ENCODE measurements at regions not wholly inside any gene's neighbourhood (a gene's known extent, or its start where the extent isn't known, plus 50 kb on each side); places are given as distances from the start of the nearest gene placed in this dataset.

DNA sequence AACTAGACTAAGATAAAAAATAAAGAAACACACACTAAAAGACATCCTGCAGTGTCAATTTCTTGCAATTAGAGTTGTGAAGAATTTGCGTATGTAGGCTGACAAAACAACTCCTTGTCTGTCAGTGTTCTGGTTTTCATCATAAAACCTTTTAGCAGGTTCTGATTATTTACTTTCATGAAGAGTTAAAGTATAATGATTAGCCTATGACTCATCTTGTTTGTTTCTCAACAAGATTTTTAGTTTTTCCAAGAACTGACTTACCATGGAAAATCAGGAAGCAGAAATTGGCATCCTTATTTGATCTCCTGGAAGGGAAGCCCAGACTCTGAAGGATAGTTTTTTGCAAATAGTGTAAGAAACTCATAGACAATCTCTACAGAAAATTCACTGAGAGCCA is 848.7 kb upstream of the PCDH9 start:
- TF ChIP-seq RARB (CRISPR knock-in tag; IDR thresholded peaks at IDR 0.05) = no peak
- no peak for TF ChIP-seq ARNTL (CRISPR knock-in tag; IDR thresholded peaks at IDR 0.05; ENCODE audit: borderline replicate concordance, low read depth)
- TF ChIP-seq CSDC2 (CRISPR knock-in tag; IDR thresholded peaks at IDR 0.05) = no peak
- TF ChIP-seq, protein P1, sequence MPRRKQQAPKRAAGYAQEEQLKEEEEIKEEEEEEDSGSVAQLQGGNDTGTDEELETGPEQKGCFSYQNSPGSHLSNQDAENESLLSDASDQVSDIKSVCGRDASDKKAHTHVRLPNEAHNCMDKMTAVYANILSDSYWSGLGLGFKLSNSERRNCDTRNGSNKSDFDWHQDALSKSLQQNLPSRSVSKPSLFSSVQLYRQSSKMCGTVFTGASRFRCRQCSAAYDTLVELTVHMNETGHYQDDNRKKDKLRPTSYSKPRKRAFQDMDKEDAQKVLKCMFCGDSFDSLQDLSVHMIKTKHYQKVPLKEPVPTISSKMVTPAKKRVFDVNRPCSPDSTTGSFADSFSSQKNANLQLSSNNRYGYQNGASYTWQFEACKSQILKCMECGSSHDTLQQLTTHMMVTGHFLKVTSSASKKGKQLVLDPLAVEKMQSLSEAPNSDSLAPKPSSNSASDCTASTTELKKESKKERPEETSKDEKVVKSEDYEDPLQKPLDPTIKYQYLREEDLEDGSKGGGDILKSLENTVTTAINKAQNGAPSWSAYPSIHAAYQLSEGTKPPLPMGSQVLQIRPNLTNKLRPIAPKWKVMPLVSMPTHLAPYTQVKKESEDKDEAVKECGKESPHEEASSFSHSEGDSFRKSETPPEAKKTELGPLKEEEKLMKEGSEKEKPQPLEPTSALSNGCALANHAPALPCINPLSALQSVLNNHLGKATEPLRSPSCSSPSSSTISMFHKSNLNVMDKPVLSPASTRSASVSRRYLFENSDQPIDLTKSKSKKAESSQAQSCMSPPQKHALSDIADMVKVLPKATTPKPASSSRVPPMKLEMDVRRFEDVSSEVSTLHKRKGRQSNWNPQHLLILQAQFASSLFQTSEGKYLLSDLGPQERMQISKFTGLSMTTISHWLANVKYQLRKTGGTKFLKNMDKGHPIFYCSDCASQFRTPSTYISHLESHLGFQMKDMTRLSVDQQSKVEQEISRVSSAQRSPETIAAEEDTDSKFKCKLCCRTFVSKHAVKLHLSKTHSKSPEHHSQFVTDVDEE (CRISPR knock-in tag; IDR thresholded peaks at IDR 0.05) = no peak
- TF ChIP-seq, protein P2, sequence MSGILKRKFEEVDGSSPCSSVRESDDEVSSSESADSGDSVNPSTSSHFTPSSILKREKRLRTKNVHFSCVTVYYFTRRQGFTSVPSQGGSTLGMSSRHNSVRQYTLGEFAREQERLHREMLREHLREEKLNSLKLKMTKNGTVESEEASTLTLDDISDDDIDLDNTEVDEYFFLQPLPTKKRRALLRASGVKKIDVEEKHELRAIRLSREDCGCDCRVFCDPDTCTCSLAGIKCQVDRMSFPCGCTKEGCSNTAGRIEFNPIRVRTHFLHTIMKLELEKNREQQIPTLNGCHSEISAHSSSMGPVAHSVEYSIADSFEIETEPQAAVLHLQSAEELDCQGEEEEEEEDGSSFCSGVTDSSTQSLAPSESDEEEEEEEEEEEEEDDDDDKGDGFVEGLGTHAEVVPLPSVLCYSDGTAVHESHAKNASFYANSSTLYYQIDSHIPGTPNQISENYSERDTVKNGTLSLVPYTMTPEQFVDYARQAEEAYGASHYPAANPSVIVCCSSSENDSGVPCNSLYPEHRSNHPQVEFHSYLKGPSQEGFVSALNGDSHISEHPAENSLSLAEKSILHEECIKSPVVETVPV (CRISPR knock-in tag; IDR thresholded peaks at IDR 0.05) = no peak
- no peak for TF ChIP-seq PPARA (CRISPR knock-in tag; IDR thresholded peaks at IDR 0.05; ENCODE audit: borderline replicate concordance)
- no peak for TF ChIP-seq ISL1 (CRISPR knock-in tag; IDR thresholded peaks at IDR 0.05)
- no peak for TF ChIP-seq OSR1 (CRISPR knock-in tag; IDR thresholded peaks at IDR 0.05)
- TF ChIP-seq, protein P3, sequence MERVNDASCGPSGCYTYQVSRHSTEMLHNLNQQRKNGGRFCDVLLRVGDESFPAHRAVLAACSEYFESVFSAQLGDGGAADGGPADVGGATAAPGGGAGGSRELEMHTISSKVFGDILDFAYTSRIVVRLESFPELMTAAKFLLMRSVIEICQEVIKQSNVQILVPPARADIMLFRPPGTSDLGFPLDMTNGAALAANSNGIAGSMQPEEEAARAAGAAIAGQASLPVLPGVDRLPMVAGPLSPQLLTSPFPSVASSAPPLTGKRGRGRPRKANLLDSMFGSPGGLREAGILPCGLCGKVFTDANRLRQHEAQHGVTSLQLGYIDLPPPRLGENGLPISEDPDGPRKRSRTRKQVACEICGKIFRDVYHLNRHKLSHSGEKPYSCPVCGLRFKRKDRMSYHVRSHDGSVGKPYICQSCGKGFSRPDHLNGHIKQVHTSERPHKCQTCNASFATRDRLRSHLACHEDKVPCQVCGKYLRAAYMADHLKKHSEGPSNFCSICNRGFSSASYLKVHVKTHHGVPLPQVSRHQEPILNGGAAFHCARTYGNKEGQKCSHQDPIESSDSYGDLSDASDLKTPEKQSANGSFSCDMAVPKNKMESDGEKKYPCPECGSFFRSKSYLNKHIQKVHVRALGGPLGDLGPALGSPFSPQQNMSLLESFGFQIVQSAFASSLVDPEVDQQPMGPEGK (CRISPR knock-in tag; IDR thresholded peaks at IDR 0.05; ENCODE audit: borderline replicate concordance) = no peak
- no peak for TF ChIP-seq ZFP30 (CRISPR knock-in tag; IDR thresholded peaks at IDR 0.05)
- TF ChIP-seq, protein P4, sequence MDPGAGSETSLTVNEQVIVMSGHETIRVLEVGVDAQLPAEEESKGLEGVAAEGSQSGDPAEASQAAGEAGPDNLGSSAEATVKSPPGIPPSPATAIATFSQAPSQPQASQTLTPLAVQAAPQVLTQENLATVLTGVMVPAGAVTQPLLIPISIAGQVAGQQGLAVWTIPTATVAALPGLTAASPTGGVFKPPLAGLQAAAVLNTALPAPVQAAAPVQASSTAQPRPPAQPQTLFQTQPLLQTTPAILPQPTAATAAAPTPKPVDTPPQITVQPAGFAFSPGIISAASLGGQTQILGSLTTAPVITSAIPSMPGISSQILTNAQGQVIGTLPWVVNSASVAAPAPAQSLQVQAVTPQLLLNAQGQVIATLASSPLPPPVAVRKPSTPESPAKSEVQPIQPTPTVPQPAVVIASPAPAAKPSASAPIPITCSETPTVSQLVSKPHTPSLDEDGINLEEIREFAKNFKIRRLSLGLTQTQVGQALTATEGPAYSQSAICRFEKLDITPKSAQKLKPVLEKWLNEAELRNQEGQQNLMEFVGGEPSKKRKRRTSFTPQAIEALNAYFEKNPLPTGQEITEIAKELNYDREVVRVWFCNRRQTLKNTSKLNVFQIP (CRISPR knock-in tag; IDR thresholded peaks at IDR 0.05; ENCODE audit: borderline replicate concordance, low read depth) = no peak
- TF ChIP-seq TCF4 (CRISPR knock-in tag; IDR thresholded peaks at IDR 0.05; ENCODE audit: borderline replicate concordance) = no peak
